Osteoblast (primary cell): ENCODE measurements at regions not wholly inside any gene's neighbourhood (a gene's known extent, or its start where the extent isn't known, plus 50 kb on each side); places are given as distances from the start of the nearest gene placed in this dataset.

ENCODE experiments used
- DNase-seq: peaks from one replicate; pipeline ENCODE4 v3.0.0; 2011; ENCODE audit warnings: low spot score, mixed read lengths; ENCODE audit not compliant: insufficient read length; ENCODE audit errors: missing footprints
- H2AFZ ChIP-seq: 2 replicates; pipeline ENCODE4 v1.6.0; 2011; ENCODE audit warnings: mild to moderate bottlenecking, low read length
- H3K27ac ChIP-seq: 2 replicates; pipeline ENCODE4 v1.5.1; 2011; ENCODE audit warnings: mild to moderate bottlenecking, low read depth, low read length, moderate library complexity
- H3K27me3 ChIP-seq: 2 replicates; pipeline ENCODE4 v1.6.0; 2012; ENCODE audit warnings: mild to moderate bottlenecking, control low read depth, inconsistent platforms, low read length, moderate library complexity; ENCODE audit not compliant: insufficient read depth
- H3K36me3 ChIP-seq: 2 replicates; pipeline ENCODE4 v1.5.1; 2011; ENCODE audit warnings: mild to moderate bottlenecking, low read length, control low read depth, moderate library complexity; ENCODE audit not compliant: insufficient read depth
- H3K4me1 ChIP-seq: 2 replicates; pipeline ENCODE4 v1.5.1; 2011; ENCODE audit warnings: mild to moderate bottlenecking, low read length, control low read depth, moderate library complexity; ENCODE audit not compliant: insufficient read depth
- H3K4me2 ChIP-seq: 2 replicates; pipeline ENCODE4 v1.6.0; 2011; ENCODE audit warnings: mild to moderate bottlenecking, low read length; ENCODE audit not compliant: insufficient read depth
- H3K4me3 ChIP-seq: fragments of 200-600 bp; sonication (generic); 3 replicates; pipeline ENCODE4 v1.5.1; 2012; ENCODE audit warnings: mild to moderate bottlenecking, low read length, inconsistent platforms; ENCODE audit not compliant: insufficient read depth
- H3K79me2 ChIP-seq: 2 replicates; pipeline ENCODE4 v1.6.0; 2012; ENCODE audit warnings: mild to moderate bottlenecking, low read length, control low read depth, inconsistent platforms; ENCODE audit not compliant: insufficient read depth
- H3K9me3 ChIP-seq: 2 replicates; pipeline ENCODE4 v1.5.1; 2011; ENCODE audit warnings: low read depth, low read length, control low read depth
- H4K20me1 ChIP-seq: 2 replicates; pipeline ENCODE4 v1.6.0; 2012; ENCODE audit warnings: mild to moderate bottlenecking, low read length, control low read depth; ENCODE audit not compliant: insufficient read depth
- TF ChIP-seq, protein P1 (sequence below): IDR thresholded peaks from 2 replicates; pipeline ENCODE4 v1.5.1; 2011; ENCODE audit warnings: mild to moderate bottlenecking, low read depth, low read length, moderate library complexity; ENCODE audit errors: extremely low read depth

DNA sequence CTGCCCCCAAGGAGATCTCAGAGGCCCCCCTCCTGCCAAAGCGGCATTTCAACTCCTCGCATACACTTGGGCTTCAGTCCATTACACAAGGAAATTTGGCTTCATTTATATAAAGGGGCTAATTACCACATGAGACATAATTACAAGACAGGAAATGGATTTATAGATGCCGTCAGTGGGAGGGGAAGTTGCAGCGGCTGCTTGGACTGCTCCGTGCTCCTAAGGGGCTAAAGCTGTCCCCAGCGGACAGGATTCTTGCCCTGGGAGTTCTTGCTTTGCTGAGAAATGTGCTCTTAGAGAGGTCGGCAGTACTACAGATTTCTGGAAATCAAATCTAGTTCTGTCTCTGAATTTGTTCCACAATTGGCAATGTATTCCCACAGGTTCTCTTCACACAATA is 57.2 kb upstream of the NLK start:
- Histone ChIP-seq H3K27me3 (peaks cover 3% of the 10 kb centered on the region), H3K4me3 (no peak overlapping the region), H3K79me2 (no peaks in the 10 kb centered on the region), H3K4me1 (peaks cover 4% of the 10 kb centered on the region), H3K9me3 (no peaks in the 10 kb centered on the region), H2AFZ (peak overlapping the region; percentile 5), H4K20me1 (no peaks in the 10 kb centered on the region), H3K27ac (no peak overlapping the region), H3K4me2 (peak overlapping the region; percentile 14), H3K36me3 (no peaks in the 10 kb centered on the region)
- no peak for DNase-seq
- TF ChIP-seq, protein P1, sequence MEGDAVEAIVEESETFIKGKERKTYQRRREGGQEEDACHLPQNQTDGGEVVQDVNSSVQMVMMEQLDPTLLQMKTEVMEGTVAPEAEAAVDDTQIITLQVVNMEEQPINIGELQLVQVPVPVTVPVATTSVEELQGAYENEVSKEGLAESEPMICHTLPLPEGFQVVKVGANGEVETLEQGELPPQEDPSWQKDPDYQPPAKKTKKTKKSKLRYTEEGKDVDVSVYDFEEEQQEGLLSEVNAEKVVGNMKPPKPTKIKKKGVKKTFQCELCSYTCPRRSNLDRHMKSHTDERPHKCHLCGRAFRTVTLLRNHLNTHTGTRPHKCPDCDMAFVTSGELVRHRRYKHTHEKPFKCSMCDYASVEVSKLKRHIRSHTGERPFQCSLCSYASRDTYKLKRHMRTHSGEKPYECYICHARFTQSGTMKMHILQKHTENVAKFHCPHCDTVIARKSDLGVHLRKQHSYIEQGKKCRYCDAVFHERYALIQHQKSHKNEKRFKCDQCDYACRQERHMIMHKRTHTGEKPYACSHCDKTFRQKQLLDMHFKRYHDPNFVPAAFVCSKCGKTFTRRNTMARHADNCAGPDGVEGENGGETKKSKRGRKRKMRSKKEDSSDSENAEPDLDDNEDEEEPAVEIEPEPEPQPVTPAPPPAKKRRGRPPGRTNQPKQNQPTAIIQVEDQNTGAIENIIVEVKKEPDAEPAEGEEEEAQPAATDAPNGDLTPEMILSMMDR, result no peak

DNA sequence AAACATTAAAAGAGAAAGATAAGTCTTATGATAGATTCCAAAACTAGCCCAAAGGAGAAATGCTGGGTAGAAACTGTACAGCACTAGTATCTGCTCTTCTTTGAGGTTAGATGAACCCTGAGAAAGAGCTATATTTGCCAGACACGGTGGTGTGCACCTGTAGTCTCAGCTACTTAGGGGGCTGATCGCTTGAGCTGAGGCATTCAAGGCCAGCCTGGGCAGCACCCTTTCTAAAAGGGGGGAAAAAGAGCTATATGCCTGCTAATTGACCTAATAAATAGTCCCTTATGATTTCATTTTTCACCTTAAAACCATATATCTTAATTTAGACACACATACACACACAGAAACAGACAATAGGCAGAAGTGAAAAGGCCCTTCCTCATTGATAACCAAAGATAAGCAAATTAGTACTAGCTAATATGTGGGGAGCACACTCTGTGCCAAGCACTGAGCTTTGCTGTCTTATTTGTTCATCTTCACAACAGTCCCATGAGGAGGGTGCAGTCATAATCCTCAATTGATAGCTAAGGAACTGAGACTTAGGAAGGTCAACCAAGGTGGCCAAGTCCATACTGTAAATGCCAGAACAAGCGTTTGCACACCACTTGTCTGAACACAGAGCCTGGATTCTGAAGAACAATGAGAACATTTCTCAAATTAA is 56.6 kb upstream of the NLK start:
- no peak overlapping the region for H3K27ac ChIP-seq
- DNase-seq, result no peak
- H3K4me2 ChIP-seq, result no peak overlapping the region
- TF ChIP-seq, protein P1, result no peak
- H2AFZ ChIP-seq, result no peak overlapping the region
- H3K9me3 ChIP-seq, result no peaks in the 10 kb centered on the region
- no peaks in the 10 kb centered on the region for H4K20me1 ChIP-seq
- H3K4me3 ChIP-seq, result no peak overlapping the region
- H3K36me3 ChIP-seq, result no peaks in the 10 kb centered on the region
- H3K27me3 ChIP-seq, result peaks cover 3% of the 10 kb centered on the region
- H3K79me2 ChIP-seq, result no peaks in the 10 kb centered on the region
- peaks cover 4% of the 10 kb centered on the region for H3K4me1 ChIP-seq

DNA sequence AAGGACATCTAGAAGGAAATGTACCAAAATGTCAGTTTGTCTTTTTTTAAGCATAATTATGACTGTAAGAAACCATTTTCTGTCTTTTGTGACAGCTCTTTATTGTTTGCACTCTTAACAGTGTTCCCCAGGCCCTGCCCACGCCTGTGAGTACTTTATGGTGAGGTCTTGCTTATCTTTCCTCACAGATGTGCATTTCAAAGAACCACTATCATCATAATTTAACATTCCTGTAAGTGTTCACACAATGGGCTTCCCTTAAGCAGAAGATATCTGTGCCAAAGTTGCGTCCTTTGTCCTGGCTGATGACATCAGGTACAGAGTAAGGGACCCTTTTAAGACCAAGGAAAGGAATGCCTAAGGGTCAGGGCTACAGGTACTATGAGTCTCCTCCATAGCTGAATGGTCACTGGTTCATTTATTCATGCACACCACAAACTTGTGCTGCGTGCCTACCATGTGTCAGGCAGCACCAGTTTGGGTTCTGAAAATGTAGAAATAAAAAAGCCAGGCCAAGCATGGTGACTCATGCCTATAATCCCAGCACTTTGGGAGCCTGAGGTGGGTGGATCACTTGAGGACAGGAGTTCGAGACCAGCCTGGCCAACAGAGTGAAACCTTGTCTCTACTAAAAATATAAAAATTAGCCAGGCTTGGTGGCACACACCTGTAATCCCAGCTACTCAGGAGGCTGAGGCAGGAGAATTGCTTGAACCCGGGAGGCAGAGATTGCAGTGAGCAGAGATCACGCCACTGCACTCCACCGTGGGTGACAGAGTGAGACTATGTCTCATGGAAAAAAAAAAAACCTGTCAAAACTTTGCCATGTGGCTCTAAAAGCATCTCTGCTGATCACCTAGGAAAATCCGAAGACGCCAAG is 55.4 kb upstream of the NLK start:
- DNase-seq, result no peak
- Histone ChIP-seq H3K27me3 (peaks cover 3% of the 10 kb centered on the region), H3K4me2 (no peak overlapping the region), H3K27ac (no peak overlapping the region), H3K4me3 (no peak overlapping the region), H4K20me1 (no peaks in the 10 kb centered on the region), H3K4me1 (peaks cover 4% of the 10 kb centered on the region), H3K9me3 (no peaks in the 10 kb centered on the region), H3K36me3 (no peaks in the 10 kb centered on the region), H2AFZ (no peak overlapping the region), H3K79me2 (no peaks in the 10 kb centered on the region)
- TF ChIP-seq, protein P1, result no peak

DNA sequence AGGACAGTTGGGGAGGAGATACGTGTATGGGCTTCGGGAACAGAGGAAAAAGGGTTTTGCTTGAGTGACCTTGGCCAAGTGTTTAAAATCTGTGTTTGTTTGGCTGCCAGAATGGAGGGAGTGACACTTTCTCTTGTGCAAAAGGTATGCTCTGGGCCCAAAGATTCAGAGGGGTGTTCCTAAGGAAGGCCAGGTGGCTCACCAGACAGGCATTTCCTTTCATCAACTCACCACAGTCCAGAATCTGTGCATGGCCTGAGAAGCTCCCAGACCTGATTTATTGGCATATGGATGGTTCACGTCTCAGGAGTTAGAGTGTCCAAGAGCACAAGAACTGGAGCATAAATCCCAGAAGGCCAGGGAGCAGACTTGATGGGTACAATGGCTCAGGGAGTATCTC is 53.4 kb upstream of the NLK start:
- Histone ChIP-seq H3K4me3 (no peak overlapping the region), H3K9me3 (no peaks in the 10 kb centered on the region), H2AFZ (no peak overlapping the region), H3K79me2 (no peaks in the 10 kb centered on the region), H3K27me3 (no peaks in the 10 kb centered on the region), H3K4me1 (peaks cover 4% of the 10 kb centered on the region), H3K36me3 (no peaks in the 10 kb centered on the region), H4K20me1 (no peaks in the 10 kb centered on the region), H3K4me2 (no peak overlapping the region), H3K27ac (no peak overlapping the region)
- no peak for DNase-seq
- TF ChIP-seq, protein P1, result no peak
